ENCODE measurements at regions not wholly inside any gene's neighbourhood (a gene's known extent, or its start where the extent isn't known, plus 50 kb on each side); places are given as distances from the start of the nearest gene placed in this dataset.

GRCh38 chr15:66865622-66866611, 163.9 kb downstream of the SMAD6 start:
- DNase-seq: peak; percentile 40

DNA sequence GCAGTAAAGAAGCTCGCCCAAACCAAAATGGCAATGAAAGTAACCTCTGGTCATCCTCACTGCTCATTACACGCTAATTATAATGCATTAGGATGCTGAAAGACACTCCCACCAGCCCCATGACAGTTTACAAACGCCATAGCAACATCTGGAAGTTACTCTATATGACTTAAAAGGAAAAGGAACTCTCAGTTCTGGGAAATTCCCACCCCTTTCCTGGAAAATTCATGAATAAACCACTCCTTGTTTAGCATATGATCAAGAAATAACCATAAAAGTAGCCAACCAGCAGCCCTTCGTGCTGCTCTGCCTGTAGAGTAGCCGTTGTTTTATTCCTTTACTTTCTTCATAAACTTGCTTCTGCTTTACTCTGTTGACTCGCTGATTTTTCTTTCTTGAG, 164.6 kb downstream of the SMAD6 start:
- DNase-seq: peak; percentile 7

- peak; percentile 28 for DNase-seq
Observed at GRCh38 chr15:66868918-66869317, 166.9 kb downstream of the SMAD6 start.

DNA sequence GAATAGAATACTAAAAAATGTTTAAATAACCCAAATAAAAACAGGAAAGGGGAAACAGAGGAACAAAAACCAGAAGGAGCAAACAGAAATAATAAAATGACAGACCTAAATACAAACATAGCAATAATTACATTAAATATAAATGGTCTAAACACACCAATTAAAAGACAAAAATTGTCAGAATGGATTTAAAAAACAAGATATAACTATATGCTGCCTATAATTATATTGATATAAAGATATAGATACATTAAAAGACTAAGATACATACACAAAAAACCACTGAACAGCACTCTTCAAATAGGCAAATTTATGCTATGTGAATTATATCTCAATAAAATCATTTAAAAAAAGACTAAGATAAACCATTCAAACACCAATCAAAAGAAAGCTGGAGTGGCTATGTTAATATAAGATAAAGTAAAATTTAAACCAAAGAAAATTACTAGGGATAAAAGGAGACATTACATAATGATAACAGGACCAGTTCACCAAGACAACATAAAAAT, 168.9 kb downstream of the SMAD6 start:
- no peak for DNase-seq

- DNase-seq: no peak
Observed at GRCh38 chr15:66872405-66872804, 170.4 kb downstream of the SMAD6 start.

DNA sequence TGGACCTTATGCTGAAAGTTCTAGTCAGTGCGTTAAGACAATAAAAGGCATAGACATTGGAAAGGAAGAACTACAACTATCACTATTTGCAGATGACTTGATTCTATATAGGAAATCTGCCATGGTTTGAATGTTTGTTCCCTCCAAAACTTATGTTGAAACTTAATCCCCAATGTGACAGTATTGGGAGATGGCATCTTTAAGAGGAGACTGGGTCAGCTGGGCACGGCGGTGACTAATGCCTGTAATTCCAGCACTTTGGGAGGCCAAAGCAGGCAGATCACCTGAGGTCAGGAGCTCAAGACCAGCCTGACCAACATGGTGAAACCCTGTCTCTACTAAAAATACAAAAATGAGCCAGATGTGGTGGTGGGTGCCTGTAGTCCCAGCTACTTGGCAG, 171.3 kb downstream of the SMAD6 start:
- DNase-seq: peak; percentile 1

DNA sequence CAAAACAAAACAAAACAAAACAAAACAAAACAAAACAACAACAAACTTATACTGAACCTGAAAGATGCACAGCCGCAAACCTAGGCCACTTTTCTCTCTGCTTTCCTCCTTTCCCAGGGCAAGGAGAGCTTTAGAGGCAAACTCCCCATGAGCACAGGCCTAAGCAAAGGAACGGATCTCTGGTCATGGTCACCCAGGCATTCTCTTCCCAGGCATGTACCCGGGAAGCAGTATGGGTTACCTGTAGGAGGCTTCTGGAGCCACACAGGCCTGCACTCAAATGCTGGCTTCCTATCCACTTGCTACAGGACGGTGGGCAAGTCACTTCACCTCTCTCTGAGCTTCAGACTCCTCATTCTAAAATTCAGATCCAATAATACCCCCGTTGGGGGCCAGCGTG, 171.8 kb downstream of the SMAD6 start:
- DNase-seq: peak; percentile 35

GRCh38 chr15:66875588-66876420, 173.8 kb downstream of the SMAD6 start:
- no peak for DNase-seq

GRCh38 chr15:66876421-66876730, 174.3 kb downstream of the SMAD6 start:
- peak; percentile 35 for DNase-seq

DNA sequence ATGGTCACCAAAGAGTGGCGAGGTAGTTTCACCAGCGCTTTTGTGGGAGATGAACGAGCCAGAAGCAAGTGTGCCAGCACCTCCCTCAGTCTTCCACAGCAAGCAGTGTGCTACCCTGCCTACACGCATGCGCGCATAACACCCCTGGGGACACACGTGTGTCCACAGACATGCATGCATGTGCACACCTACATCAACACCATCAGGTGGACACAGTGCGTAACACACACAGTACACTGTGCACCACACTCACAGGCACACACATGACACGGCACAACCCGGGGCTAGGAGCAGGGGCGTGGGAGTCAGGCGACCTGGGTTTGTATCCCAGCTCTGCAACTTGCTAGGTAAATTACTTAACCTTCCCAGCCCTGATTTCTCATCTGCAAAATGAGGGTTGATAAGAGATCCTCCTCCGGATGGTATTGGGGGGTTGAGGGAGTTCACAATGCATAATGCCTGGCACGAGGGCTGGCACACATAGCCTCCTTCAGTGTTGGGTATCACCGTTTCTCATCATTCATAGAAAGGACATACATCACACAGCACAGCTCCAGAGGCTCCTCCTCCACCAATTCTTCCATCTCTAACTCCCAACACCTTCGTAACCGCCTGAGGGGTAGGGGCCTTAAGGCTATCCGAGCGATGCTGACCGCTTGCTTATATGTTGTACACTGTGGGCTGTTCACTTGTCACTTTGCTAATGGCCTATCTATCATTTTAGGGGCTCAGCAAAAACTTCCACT, 174.9 kb downstream of the SMAD6 start:
- DNase-seq: peak; percentile 26

DNA sequence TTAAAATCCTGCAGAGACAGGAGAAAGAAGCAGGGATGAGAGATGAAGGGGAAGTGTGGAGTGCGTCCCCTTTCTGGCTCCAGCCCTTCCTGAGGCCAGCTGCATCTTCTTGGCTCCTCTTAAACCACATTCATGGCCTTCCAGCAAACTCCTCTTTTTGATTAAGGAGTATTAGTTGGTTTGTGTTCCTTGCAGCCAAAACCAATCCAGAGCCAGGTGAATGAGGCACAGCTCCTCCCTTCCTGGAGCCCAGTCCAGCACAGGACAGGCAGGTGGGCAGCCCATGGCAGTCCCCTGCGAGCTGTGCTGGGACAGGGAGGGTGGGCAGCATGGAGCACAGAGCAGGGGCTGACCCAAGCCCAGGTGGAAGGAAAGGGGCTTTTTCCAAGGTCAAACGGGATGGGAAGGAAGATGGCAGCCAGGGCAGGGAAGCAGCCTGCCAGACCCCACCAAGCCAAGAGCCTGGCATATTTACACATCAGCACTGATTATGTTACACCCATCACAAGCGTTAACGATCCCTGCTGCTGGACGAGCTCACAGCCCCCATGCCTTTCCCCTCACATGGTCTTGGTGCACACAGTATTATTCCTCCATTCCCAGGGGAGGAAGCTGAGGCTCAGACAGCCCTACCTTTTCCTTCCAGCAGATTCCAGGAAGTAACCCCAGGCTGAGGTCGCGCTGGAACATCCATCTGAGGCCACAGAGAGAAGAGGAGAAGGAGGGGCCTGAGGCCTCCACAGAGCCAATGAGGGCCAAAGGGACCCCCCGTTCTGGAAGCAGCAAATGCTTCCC, 175.6 kb downstream of the SMAD6 start:
- DNase-seq: peak; percentile 30

- DNase-seq: peak; percentile 40
Observed at GRCh38 chr15:66878761-66879160, 176.7 kb downstream of the SMAD6 start.

- DNase-seq: peak; percentile 19
Observed at GRCh38 chr15:66879531-66880368, 177.7 kb downstream of the SMAD6 start.

DNA sequence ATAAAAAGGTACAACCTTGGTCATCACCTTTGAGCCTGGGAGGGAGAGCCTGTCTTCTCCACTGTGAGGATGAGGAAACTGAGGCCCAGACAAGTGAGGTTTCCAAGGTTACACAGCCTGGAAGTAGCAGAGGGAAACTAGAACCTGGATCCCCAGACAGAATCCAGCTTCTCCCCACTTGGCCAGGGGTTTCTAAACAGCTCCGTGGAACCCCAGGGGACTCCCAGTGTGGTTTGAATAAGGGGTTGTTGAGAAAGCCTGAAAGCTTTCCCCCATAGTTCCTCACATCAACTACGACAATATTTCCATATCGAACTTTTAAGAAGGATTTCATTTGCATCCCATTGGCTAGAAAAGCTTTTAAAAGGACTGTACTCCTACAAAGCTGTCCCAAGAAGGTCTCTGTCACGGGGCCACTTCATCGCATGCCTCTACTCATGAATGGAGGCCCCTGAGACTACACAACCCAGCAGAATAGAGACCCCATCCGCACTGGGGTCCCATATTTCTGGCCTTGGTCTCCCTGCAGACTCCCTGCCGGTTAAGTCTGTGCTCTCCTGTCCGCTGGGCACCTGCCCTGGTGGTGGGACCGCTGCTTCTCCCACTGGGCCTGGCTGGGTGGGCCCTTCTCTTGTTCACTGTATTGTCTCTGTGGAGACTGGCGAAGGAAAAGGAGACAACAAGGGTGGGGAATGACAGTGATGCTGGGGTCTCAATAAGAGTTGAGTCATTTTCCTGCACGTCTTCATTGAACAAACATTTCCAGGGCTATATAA, 178.5 kb downstream of the SMAD6 start:
- DNase-seq: peak; percentile 26

DNA sequence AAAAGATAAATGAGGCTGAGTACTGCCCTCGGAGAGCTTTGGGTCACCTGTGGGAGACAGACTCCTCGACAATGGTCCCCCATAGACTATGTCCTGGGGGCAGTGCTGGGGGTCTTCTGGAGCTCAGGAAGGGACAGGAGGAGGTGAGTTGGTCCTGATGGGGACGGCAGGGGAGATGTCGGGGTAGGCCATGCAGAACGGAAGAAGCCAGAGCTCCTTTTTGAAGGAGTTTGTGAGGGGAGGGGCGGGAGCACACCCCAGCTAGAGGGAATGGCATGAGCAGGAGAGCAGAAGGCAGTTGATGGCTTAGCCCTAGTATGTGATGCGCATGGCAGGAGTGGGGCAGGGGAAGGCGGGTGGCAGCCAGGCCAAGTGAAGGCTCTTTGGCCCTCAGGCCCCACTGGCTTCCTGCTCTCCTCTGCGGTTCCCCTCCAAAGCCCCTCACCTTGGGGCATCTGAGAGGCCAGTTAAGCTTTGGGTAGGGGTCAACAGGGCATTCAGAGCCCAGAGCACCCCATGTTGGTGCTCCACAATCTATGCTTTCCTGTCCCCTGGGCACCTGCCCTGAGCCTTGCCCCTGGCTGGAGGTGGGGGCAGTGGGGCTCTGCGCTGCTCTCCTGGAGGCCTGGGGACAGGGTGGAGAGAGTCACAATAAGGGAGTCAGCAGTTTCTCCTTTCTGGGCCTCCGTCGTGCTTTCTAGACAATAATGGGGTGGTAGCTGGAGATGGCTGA, 179.3 kb downstream of the SMAD6 start:
- DNase-seq: peak; percentile 44

DNA sequence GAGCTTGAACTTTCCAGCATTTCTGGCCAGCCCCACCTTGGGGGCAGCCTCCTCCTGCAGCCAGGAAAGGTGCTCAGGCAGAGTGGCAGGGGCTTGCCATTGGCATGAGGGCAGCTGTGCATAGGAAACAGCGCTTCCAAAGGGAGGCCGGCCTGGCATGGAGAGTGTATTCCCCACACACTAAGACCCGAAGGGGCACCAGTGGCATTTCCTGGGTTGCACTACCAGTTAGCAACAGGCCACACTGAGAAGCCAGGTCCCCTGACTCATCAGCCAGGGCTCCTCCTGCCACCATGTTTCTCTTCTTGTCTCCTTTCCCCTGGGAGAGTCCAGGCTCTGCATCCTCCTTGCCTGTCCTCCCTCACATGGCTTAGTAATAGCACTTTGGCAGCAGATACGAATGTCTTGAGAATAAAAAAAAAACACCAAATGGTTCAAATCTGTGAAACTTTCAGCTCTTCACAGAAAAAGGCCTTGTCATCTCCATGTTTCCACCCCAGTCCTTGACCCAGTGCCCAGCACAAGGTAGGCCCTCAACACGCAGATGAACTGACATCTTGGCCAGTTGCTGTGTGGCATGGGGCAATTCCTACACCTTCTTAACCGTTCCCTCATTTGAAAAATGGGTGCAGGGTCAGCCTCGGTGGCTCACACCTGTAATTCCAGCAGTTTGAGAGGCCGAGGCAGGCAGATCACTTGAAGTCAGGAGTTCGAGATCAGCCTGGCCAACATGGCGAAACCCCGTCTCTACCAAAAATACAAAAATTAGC, 180.4 kb downstream of the SMAD6 start:
- DNase-seq: peak; percentile 43

GRCh38 chr15:66883284-66883911, 181.4 kb downstream of the SMAD6 start:
- peak; percentile 45 for DNase-seq

GRCh38 chr15:66884115-66884622, 181.2 kb upstream of the SMAD3 start:
- peak; percentile 30 for DNase-seq

Measured in activated CD8-positive, alpha-beta memory T cell treated with anti-CD3 and anti-CD28 coated beads for 24 hours (primary cell).